Body of pancreas (tissue), 4 donors: ENCODE measurements at regions not wholly inside any gene's neighbourhood (a gene's known extent, or its start where the extent isn't known, plus 50 kb on each side); places are given as distances from the start of the nearest gene placed in this dataset.

ENCODE experiments used
- POLR2A ChIP-seq, 3 donors: fragments of 450-650 bp; IDR thresholded peaks; one replicate each; pipeline ENCODE4 v1.6.1; 2016; ENCODE audit warnings: antibody characterized with exemption in 3 of 3, mild to moderate bottlenecking in 2 of 3
- TF ChIP-seq, protein P1 (sequence below), 7 experiments: fragments of 450-650 bp in 4 of 7; fragments of 200-600 bp in 3 of 7; sonication (generic) in 3 of 7; IDR thresholded peaks; one replicate each; pipeline ENCODE4 v1.5.1; 2016 to 2019; ENCODE audit warnings: antibody characterized with exemption in 7 of 7

DNA sequence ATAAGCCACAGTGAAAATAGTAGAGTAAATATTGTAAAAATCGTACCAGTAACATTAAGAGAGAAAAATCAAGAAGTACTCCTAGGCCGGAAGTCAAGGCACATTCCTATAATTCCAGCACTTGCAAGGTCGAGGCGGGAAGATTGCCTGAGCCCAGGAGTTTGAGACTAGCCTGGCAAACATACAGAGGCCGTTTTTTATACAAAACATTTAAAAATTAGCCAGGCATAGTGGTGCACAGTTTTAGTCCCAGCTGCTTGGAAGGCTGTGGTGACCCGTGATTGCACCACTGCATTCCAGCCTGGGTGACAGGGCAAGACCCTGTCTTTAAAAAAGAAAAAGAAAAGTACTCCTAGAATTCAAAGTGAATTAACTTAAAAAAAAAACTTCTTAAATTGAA, 341.8 kb downstream of the C12orf50 start:
- TF ChIP-seq, protein P1, sequence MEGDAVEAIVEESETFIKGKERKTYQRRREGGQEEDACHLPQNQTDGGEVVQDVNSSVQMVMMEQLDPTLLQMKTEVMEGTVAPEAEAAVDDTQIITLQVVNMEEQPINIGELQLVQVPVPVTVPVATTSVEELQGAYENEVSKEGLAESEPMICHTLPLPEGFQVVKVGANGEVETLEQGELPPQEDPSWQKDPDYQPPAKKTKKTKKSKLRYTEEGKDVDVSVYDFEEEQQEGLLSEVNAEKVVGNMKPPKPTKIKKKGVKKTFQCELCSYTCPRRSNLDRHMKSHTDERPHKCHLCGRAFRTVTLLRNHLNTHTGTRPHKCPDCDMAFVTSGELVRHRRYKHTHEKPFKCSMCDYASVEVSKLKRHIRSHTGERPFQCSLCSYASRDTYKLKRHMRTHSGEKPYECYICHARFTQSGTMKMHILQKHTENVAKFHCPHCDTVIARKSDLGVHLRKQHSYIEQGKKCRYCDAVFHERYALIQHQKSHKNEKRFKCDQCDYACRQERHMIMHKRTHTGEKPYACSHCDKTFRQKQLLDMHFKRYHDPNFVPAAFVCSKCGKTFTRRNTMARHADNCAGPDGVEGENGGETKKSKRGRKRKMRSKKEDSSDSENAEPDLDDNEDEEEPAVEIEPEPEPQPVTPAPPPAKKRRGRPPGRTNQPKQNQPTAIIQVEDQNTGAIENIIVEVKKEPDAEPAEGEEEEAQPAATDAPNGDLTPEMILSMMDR (IDR thresholded peaks at IDR 0.05), result no peak
- TF ChIP-seq POLR2A (IDR thresholded peaks at IDR 0.05), result no peak
